ENCODE measurements at regions not wholly inside any gene's neighbourhood (a gene's known extent, or its start where the extent isn't known, plus 50 kb on each side); places are given as distances from the start of the nearest gene placed in this dataset.

- no peak for DNase-seq
- Histone ChIP-seq H3K4me3 (no peak overlapping the region), H3K36me3 (no peaks in the 10 kb centered on the region), H3K27ac (no peak overlapping the region), H3K9me3 (no peaks in the 10 kb centered on the region), H3K4me1 (no peaks in the 10 kb centered on the region), H3K27me3 (no peaks in the 10 kb centered on the region)
- TF ChIP-seq POLR2A (IDR thresholded peaks at IDR 0.05): no peak
- TF ChIP-seq, protein P1, sequence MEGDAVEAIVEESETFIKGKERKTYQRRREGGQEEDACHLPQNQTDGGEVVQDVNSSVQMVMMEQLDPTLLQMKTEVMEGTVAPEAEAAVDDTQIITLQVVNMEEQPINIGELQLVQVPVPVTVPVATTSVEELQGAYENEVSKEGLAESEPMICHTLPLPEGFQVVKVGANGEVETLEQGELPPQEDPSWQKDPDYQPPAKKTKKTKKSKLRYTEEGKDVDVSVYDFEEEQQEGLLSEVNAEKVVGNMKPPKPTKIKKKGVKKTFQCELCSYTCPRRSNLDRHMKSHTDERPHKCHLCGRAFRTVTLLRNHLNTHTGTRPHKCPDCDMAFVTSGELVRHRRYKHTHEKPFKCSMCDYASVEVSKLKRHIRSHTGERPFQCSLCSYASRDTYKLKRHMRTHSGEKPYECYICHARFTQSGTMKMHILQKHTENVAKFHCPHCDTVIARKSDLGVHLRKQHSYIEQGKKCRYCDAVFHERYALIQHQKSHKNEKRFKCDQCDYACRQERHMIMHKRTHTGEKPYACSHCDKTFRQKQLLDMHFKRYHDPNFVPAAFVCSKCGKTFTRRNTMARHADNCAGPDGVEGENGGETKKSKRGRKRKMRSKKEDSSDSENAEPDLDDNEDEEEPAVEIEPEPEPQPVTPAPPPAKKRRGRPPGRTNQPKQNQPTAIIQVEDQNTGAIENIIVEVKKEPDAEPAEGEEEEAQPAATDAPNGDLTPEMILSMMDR (IDR thresholded peaks at IDR 0.05): no peak
These were observed 690.7 kb downstream of the NCAM2 start for GRCh38 chr21:21688889-21689288.

GRCh38 chr21:21690068-21690665, 692.0 kb downstream of the NCAM2 start:
- Histone ChIP-seq H3K27ac (no peak overlapping the region), H3K36me3 (no peaks in the 10 kb centered on the region), H3K9me3 (no peaks in the 10 kb centered on the region), H3K4me3 (no peak overlapping the region), H3K27me3 (no peaks in the 10 kb centered on the region), H3K4me1 (no peaks in the 10 kb centered on the region)
- no peak for DNase-seq
- TF ChIP-seq, protein P1 (IDR thresholded peaks at IDR 0.05): no peak
- no peak for TF ChIP-seq POLR2A (IDR thresholded peaks at IDR 0.05)

DNA sequence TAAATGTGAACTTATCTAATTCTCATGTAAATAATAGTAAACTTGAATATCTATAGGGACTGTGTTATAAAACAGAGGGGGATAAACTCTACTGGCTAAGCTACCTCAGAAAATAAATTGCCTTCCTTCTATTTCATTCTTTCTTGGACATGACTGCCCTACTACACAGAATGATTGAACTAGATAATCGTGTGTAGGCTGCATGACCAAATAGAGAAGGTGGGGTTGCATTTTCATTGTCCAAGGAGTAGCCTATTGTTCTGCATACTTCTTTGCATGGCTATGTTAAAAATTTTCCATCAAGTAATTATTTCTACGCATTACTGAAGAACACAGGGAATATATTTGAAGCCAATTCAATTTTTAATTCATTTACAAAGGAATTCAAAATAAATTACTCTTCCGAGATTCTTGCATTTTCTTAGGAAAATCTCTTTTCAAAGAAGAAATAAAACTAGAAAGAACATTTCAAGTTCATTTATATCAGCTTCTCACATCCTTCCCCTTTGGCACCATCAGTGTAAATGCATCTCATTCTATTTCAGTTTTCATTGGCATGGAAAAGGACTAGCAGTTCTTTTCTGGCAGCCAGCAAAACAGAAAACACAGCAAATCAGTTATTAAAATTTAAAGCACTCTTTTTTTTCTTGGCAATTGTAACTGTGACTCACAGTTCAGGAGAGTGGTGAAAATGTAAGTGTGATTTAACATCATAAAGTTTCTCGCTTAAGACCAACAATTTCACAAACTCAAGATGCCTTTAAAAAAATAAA, 714.7 kb downstream of the NCAM2 start:
- Histone ChIP-seq H3K27ac (no peak overlapping the region), H3K9me3 (peaks cover 0 to 3% (median 0%) of the 10 kb centered on the region in 4 donors), H3K4me3 (no peak overlapping the region), H3K27me3 (no peaks in the 10 kb centered on the region), H3K36me3 (no peaks in the 10 kb centered on the region), H3K4me1 (no peaks in the 10 kb centered on the region)
- TF ChIP-seq, protein P1 (IDR thresholded peaks at IDR 0.05): no peak
- no peak for TF ChIP-seq POLR2A (IDR thresholded peaks at IDR 0.05)
- no peak for DNase-seq

DNA sequence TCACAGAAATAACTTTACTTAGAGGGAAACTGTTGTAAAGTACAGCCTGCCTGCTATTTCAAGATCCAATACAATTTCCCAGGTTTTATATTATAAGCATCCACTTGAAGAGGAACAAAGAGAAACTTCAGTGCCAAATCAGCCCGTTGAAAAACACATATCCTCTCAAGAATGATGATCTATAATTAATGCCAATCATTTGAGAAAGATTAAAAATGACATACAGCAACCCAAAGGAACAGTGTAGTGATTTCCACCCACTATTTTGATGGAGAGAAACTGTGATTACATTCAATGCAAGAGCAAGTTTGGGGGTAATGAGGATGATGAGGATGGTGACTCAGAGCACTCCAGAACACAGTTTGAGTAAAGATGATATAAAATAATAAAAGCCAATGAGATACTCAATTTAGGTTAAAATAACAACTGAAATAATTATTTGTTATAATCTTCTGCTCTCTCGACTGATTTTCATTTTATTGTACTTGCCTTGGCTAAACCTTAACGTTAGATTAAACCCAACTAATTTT, 715.5 kb downstream of the NCAM2 start:
- Histone ChIP-seq H3K27ac (no peak overlapping the region), H3K4me1 (no peaks in the 10 kb centered on the region), H3K9me3 (peaks cover 0 to 3% (median 0%) of the 10 kb centered on the region in 4 donors), H3K4me3 (no peak overlapping the region), H3K27me3 (no peaks in the 10 kb centered on the region), H3K36me3 (no peaks in the 10 kb centered on the region)
- no peak for DNase-seq
- no peak for TF ChIP-seq POLR2A (IDR thresholded peaks at IDR 0.05)
- TF ChIP-seq, protein P1 (IDR thresholded peaks at IDR 0.05): no peak

DNA sequence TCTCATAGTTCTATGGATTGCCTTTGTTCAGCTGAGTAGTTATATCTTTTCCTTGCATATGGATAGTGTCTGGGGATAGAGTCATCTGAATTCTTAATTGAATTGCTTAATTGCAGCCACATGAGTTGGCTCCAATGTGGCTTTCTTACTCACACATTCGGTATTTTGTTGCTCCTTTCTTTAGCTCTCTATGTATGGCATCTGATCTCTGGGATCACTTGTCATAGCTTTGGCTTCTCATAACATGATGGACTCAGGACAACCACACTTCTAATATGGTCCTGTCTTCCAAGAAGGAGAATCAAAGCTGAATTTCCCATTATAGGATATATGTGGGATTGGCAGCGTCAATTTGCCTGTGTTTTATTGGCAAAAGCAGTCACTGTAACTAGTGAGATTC, 716.2 kb downstream of the NCAM2 start:
- Histone ChIP-seq H3K27me3 (no peaks in the 10 kb centered on the region), H3K4me3 (no peak overlapping the region), H3K27ac (no peak overlapping the region), H3K9me3 (peaks cover 0 to 3% (median 0%) of the 10 kb centered on the region in 4 donors), H3K4me1 (no peaks in the 10 kb centered on the region), H3K36me3 (no peaks in the 10 kb centered on the region)
- TF ChIP-seq, protein P1 (IDR thresholded peaks at IDR 0.05): no peak
- no peak for TF ChIP-seq POLR2A (IDR thresholded peaks at IDR 0.05)
- no peak for DNase-seq

Measured in Peyer's patch (tissue), 4 donors.